CD14-positive monocyte (primary cell): ENCODE measurements at regions not wholly inside any gene's neighbourhood (a gene's known extent, or its start where the extent isn't known, plus 50 kb on each side); places are given as distances from the start of the nearest gene placed in this dataset.

Experiments
- DNase-seq, 3 donors: peaks; one replicate each; pipeline ENCODE4 v3.0.0-alpha.2; 2011 to 2022
- H2AFZ ChIP-seq: 2 replicates; pipeline ENCODE4 v1.6.0; 2012; ENCODE audit warnings: mild to moderate bottlenecking, low read depth, low read length, inconsistent platforms; ENCODE audit not compliant: insufficient read depth, poor library complexity, severe bottlenecking
- H3K27ac ChIP-seq, 2 donors: 1 replicate in 1 of 2; 2 replicates in 1 of 2; pipeline ENCODE4 v1.5.1; 2012 to 2013; ENCODE audit warnings: low read length in 2 of 2, control low read depth in 1 of 2, inconsistent platforms in 1 of 2, low read depth in 1 of 2, mild to moderate bottlenecking in 1 of 2
- H3K27me3 ChIP-seq, 2 donors: one replicate each; pipeline versions ENCODE4 v1.6.0 to v1.6.1; 2011 to 2013; ENCODE audit warnings: low read length in 2 of 2; ENCODE audit not compliant: control insufficient read depth in 2 of 2, insufficient read depth in 2 of 2
- H3K36me3 ChIP-seq, 2 donors: replicated peaks in 1 of 2; 1 replicate in 1 of 2; 2 replicates in 1 of 2; pipeline versions ENCODE4 v1.5.1 to v1.6.1; 2012 to 2013; ENCODE audit warnings: low read length in 2 of 2, control low read depth in 1 of 2, inconsistent platforms in 1 of 2, mild to moderate bottlenecking in 1 of 2; ENCODE audit not compliant: insufficient read depth in 2 of 2, control insufficient read depth in 1 of 2
- H3K4me1 ChIP-seq, 2 donors: 1 replicate in 1 of 2; 2 replicates in 1 of 2; pipeline versions ENCODE4 v1.5.1 to v1.6.1; 2012 to 2013; ENCODE audit warnings: low read length in 2 of 2, control low read depth in 1 of 2, inconsistent platforms in 1 of 2, mild to moderate bottlenecking in 1 of 2, moderate library complexity in 1 of 2; ENCODE audit not compliant: insufficient read depth in 2 of 2, control insufficient read depth in 1 of 2
- H3K4me2 ChIP-seq: replicated peaks from 2 replicates; pipeline ENCODE3; 2012; ENCODE audit warnings: low read length, moderate library complexity, mild to moderate bottlenecking; ENCODE audit not compliant: poor library complexity, severe bottlenecking; ENCODE audit errors: extremely low read depth
- H3K4me3 ChIP-seq, 3 experiments: fragments of 200-600 bp in 1 of 3; sonication (generic) in 1 of 3; replicated peaks in 1 of 3; 1 replicate in 2 of 3; 2 replicates in 1 of 3; pipeline ENCODE4 v1.5.1; 2011 to 2013; ENCODE audit warnings: low read length in 3 of 3, mild to moderate bottlenecking in 3 of 3, control low read depth in 2 of 3, low read depth in 2 of 3, inconsistent platforms in 1 of 3, moderate library complexity in 1 of 3
- H3K79me2 ChIP-seq: 2 replicates; pipeline ENCODE4 v1.6.0; 2012; ENCODE audit warnings: mild to moderate bottlenecking, control low read depth, inconsistent platforms, low read length, moderate library complexity; ENCODE audit not compliant: insufficient read depth
- H3K9ac ChIP-seq: 2 replicates; pipeline ENCODE4 v1.6.0; 2017; ENCODE audit warnings: low read length, mild to moderate bottlenecking; ENCODE audit not compliant: insufficient read depth, poor library complexity, severe bottlenecking
- H3K9me3 ChIP-seq, 2 donors: replicated peaks in 1 of 2; 1 replicate in 1 of 2; 2 replicates in 1 of 2; pipeline versions ENCODE4 v1.5.1 to v1.6.1; 2012 to 2013; ENCODE audit warnings: low read length in 2 of 2, control low read depth in 1 of 2; ENCODE audit not compliant: control insufficient read depth in 1 of 2, insufficient read depth in 1 of 2
- H4K20me1 ChIP-seq: 2 replicates; pipeline ENCODE4 v1.6.0; 2012; ENCODE audit warnings: mild to moderate bottlenecking, low read length, control low read depth, moderate library complexity; ENCODE audit not compliant: insufficient read depth
- H3K27ac Mint-ChIP-seq, 7 donors: one replicate each; pipeline ENCODE4 v1.8.0; 2020; ENCODE audit warnings: mild to moderate bottlenecking in 7 of 7, mixed read lengths in 7 of 7, moderate library complexity in 6 of 7, inconsistent platforms in 2 of 7
- H3K27me3 Mint-ChIP-seq, 3 donors: one replicate each; pipeline ENCODE4 v1.8.0; 2021 to 2022; ENCODE audit warnings: low read depth in 3 of 3, mild to moderate bottlenecking in 3 of 3, mixed read lengths in 3 of 3, moderate library complexity in 3 of 3, inconsistent platforms in 1 of 3
- H3K36me3 Mint-ChIP-seq, 2 donors: one replicate each; pipeline ENCODE4 v1.8.0; 2020; ENCODE audit warnings: mixed read lengths in 2 of 2, inconsistent platforms in 1 of 2, mild to moderate bottlenecking in 1 of 2
- H3K4me1 Mint-ChIP-seq: one replicate; pipeline ENCODE4 v1.8.0; 2020; ENCODE audit warnings: mild to moderate bottlenecking, mixed read lengths
- H3K4me3 Mint-ChIP-seq, 2 donors: one replicate each; pipeline ENCODE4 v1.8.0; 2020; ENCODE audit warnings: mild to moderate bottlenecking in 2 of 2, mixed read lengths in 2 of 2, moderate library complexity in 1 of 2
- H3K9me3 Mint-ChIP-seq, 7 donors: one replicate each; pipeline ENCODE4 v1.8.0; 2020 to 2022; ENCODE audit warnings: mixed read lengths in 7 of 7, mild to moderate bottlenecking in 6 of 7, moderate library complexity in 6 of 7, inconsistent platforms in 2 of 7
- CTCF ChIP-seq: fragments of 200-600 bp; IDR thresholded peaks from one replicate; pipeline ENCODE4 v1.8.0; 2022; ENCODE audit warnings: antibody characterized with exemption, mild to moderate bottlenecking
- WGBS: methylation state at CpG from one replicate; pipeline ENCODE4 v1.1.5; 2013; ENCODE audit warnings: missing lambda C conversion rate; ENCODE audit not compliant: insufficient coverage; 5-methylcytosine and 5-hydroxymethylcytosine counted together
- intact Hi-C, 2 donors: fragments of 100-400 bp; cut with micrococcal nuclease; formaldehyde crosslinking; loops; one replicate each; pipeline versions ENCODE4 v1.15.0 to v1.15.1; 2023

- Histone ChIP-seq H2AFZ (no peak overlapping the region), H3K9ac (no peak overlapping the region), H3K79me2 (no peaks in the 10 kb centered on the region), H3K4me3 (no peak overlapping the region), H3K27ac (no peak overlapping the region), H3K27me3 (peaks cover 4 to 7% of the 10 kb centered on the region in 2 donors), H3K4me2 (no peak overlapping the region), H3K4me1 (no peaks in the 10 kb centered on the region), H3K9me3 (no peaks in the 10 kb centered on the region), H3K36me3 (no peaks in the 10 kb centered on the region), H4K20me1 (no peaks in the 10 kb centered on the region)
- TF ChIP-seq CTCF, result no peak
- Mint-ChIP-seq H3K4me3 (no peak overlapping the region), H3K27ac (no peak overlapping the region), H3K36me3 (no peaks in the 10 kb centered on the region), H3K27me3 (peaks cover 8 to 22% (median 9%) of the 10 kb centered on the region in 3 donors), H3K9me3 (no peaks in the 10 kb centered on the region), H3K4me1 (peaks cover 2% of the 10 kb centered on the region)
- intact Hi-C loops, result no loop called here
- no peak for DNase-seq
- WGBS, result 100% methylated on average over 1 of the region's 6 CpGs
Measured at GRCh38 chr14:34222867-34223266, 239.2 kb downstream of the SPTSSA start.

GRCh38 chr14:34222122-34222521 lies 239.9 kb downstream of the SPTSSA start:
- Histone ChIP-seq H3K4me1 (no peaks in the 10 kb centered on the region), H3K27me3 (peaks cover 3 to 4% of the 10 kb centered on the region in 2 donors), H3K79me2 (no peaks in the 10 kb centered on the region), H2AFZ (no peak overlapping the region), H3K4me2 (no peak overlapping the region), H3K27ac (no peak overlapping the region), H4K20me1 (no peaks in the 10 kb centered on the region), H3K4me3 (no peak overlapping the region), H3K9me3 (no peaks in the 10 kb centered on the region), H3K36me3 (no peaks in the 10 kb centered on the region), H3K9ac (no peak overlapping the region)
- Mint-ChIP-seq H3K36me3 (no peaks in the 10 kb centered on the region), H3K4me3 (no peak overlapping the region), H3K27ac (no peak overlapping the region), H3K4me1 (peaks cover 2% of the 10 kb centered on the region), H3K9me3 (peaks cover 0 to 2% (median 0%) of the 10 kb centered on the region in 7 donors), H3K27me3 (peaks cover 5 to 20% (median 8%) of the 10 kb centered on the region in 3 donors)
- DNase-seq, result no peak
- no peak for TF ChIP-seq CTCF
- intact Hi-C loops, result no loop called here
- WGBS, result no CpG with 5 or more reads among the region's 3 CpGs
